Body of pancreas (tissue), 4 donors: ENCODE measurements at regions not wholly inside any gene's neighbourhood (a gene's known extent, or its start where the extent isn't known, plus 50 kb on each side); places are given as distances from the start of the nearest gene placed in this dataset.

Source experiments
- ATAC-seq: fragments of 150-250 bp; one replicate; pipeline ENCODE4 v1.9.1; 2016
- DNase-seq, 4 donors: peaks; one replicate each; pipeline ENCODE4 v3.0.0-alpha.2; 2019
- H3K27ac ChIP-seq, 4 donors: fragments of 200-600 bp; sonication (generic); 1 replicate in 3 of 4; 2 replicates in 1 of 4; pipeline versions ENCODE4 v1.5.1 to v1.6.1; 2016 to 2019; ENCODE audit warnings: mild to moderate bottlenecking in 1 of 4, mixed read lengths in 1 of 4, moderate library complexity in 1 of 4
- H3K27me3 ChIP-seq, 2 donors: fragments of 200-600 bp; sonication (generic); one replicate each; pipeline ENCODE4 v1.6.0; 2016; ENCODE audit warnings: mild to moderate bottlenecking in 1 of 2
- H3K36me3 ChIP-seq, 2 donors: fragments of 200-600 bp; sonication (generic); replicated peaks in 1 of 2; 2 replicates each; pipeline ENCODE4 v1.5.1; 2016; ENCODE audit warnings: low read depth in 2 of 2; ENCODE audit not compliant: insufficient read depth in 1 of 2
- H3K4me1 ChIP-seq: fragments of 200-600 bp; sonication (generic); one replicate; pipeline ENCODE4 v1.6.0; 2016
- H3K4me3 ChIP-seq, 2 donors: fragments of 200-600 bp; sonication (generic); 1 replicate in 1 of 2; 2 replicates in 1 of 2; pipeline ENCODE4 v1.5.1; 2016 to 2019
- H3K9me3 ChIP-seq, 3 donors: fragments of 200-600 bp; sonication (generic); 1 replicate in 2 of 3; 2 replicates in 1 of 3; pipeline ENCODE4 v1.5.1; 2016
- CTCF ChIP-seq, 7 experiments: fragments of 450-650 bp in 4 of 7; fragments of 200-600 bp in 3 of 7; sonication (generic) in 3 of 7; IDR thresholded peaks; one replicate each; pipeline ENCODE4 v1.5.1; 2016 to 2019; ENCODE audit warnings: antibody characterized with exemption in 7 of 7
- POLR2A ChIP-seq, 3 donors: fragments of 450-650 bp; IDR thresholded peaks; one replicate each; pipeline ENCODE4 v1.6.1; 2016; ENCODE audit warnings: antibody characterized with exemption in 3 of 3, mild to moderate bottlenecking in 2 of 3
- WGBS, 2 donors: methylation state at CpG; one replicate each; pipeline ENCODE4 v1.1.5; 2017; 5-methylcytosine and 5-hydroxymethylcytosine counted together
- intact Hi-C: fragments of 100-400 bp; cut with DNase I; formaldehyde crosslinking; loops from one replicate; pipeline ENCODE4 v1.15.1; 2023

- Histone ChIP-seq H3K4me3 (no peak overlapping the region), H3K36me3 (no peaks in the 10 kb centered on the region), H3K27ac (no peak overlapping the region), H3K9me3 (no peaks in the 10 kb centered on the region), H3K27me3 (no peaks in the 10 kb centered on the region), H3K4me1 (no peaks in the 10 kb centered on the region)
- no peak for ATAC-seq
- WGBS, 2 donors, result 55 to 61% methylated on average over 1 of the region's 1 CpG
- intact Hi-C loops, result no loop called here
- TF ChIP-seq POLR2A (IDR thresholded peaks at IDR 0.05) (no peak), CTCF (IDR thresholded peaks at IDR 0.05) (no peak)
- DNase-seq, result no peak
Observed at GRCh38 chr12:72793796-72794195, 521.6 kb downstream of the TRHDE start.

GRCh38 chr12:72815421-72815820 is 543.3 kb downstream of the TRHDE start:
- DNase-seq (no peak), ATAC-seq (no peak)
- no peaks in the 10 kb centered on the region for H3K36me3 ChIP-seq
- TF ChIP-seq CTCF (IDR thresholded peaks at IDR 0.05) (no peak), POLR2A (IDR thresholded peaks at IDR 0.05) (no peak)
- no peaks in the 10 kb centered on the region for H3K27me3 ChIP-seq
- H3K27ac ChIP-seq, result no peak overlapping the region
- H3K4me1 ChIP-seq, result no peaks in the 10 kb centered on the region
- peaks cover 0 to 4% (median 0%) of the 10 kb centered on the region in 3 donors for H3K9me3 ChIP-seq
- intact Hi-C loops, result no loop called here
- no peak overlapping the region for H3K4me3 ChIP-seq

GRCh38 chr12:72828662-72829324 is 556.6 kb downstream of the TRHDE start:
- Histone ChIP-seq H3K36me3 (no peaks in the 10 kb centered on the region), H3K9me3 (no peaks in the 10 kb centered on the region), H3K27ac (no peak overlapping the region), H3K4me3 (no peak overlapping the region), H3K27me3 (no peaks in the 10 kb centered on the region), H3K4me1 (no peaks in the 10 kb centered on the region)
- WGBS, 2 donors, result 70 to 82% methylated on average over 2 of the region's 2 CpGs
- DNase-seq, result no peak
- intact Hi-C loops, result no loop called here
- ATAC-seq, result no peak
- TF ChIP-seq POLR2A (IDR thresholded peaks at IDR 0.05) (no peak), CTCF (IDR thresholded peaks at IDR 0.05) (no peak)

GRCh38 chr12:72829838-72830237 is 557.7 kb downstream of the TRHDE start:
- no peaks in the 10 kb centered on the region for H3K27me3 ChIP-seq
- WGBS, 2 donors, result 92 to 95% methylated on average over 1 of the region's 1 CpG
- intact Hi-C loops, result no loop called here
- H3K4me1 ChIP-seq, result no peaks in the 10 kb centered on the region
- DNase-seq, result no peak
- no peak for ATAC-seq
- no peak overlapping the region for H3K27ac ChIP-seq
- H3K9me3 ChIP-seq, result no peaks in the 10 kb centered on the region
- H3K36me3 ChIP-seq, result no peaks in the 10 kb centered on the region
- H3K4me3 ChIP-seq, result no peak overlapping the region
- TF ChIP-seq CTCF (IDR thresholded peaks at IDR 0.05) (no peak), POLR2A (IDR thresholded peaks at IDR 0.05) (no peak)

- DNase-seq, result peak in 1 of 4 donors; percentile 17
- Histone ChIP-seq H3K4me3 (no peak overlapping the region), H3K4me1 (no peaks in the 10 kb centered on the region), H3K9me3 (no peaks in the 10 kb centered on the region), H3K27me3 (no peaks in the 10 kb centered on the region), H3K27ac (no peak overlapping the region), H3K36me3 (no peaks in the 10 kb centered on the region)
- no peak for ATAC-seq
- TF ChIP-seq CTCF (IDR thresholded peaks at IDR 0.05) (no peak), POLR2A (IDR thresholded peaks at IDR 0.05) (no peak)
- intact Hi-C loops, result no loop called here
- WGBS, 2 donors, result 81 to 83% methylated on average over 4 of the region's 4 CpGs
Observed at GRCh38 chr12:72832024-72832423, 559.9 kb downstream of the TRHDE start.
